SK-N-SH (cell line): ENCODE measurements at regions not wholly inside any gene's neighbourhood (a gene's known extent, or its start where the extent isn't known, plus 50 kb on each side); places are given as distances from the start of the nearest gene placed in this dataset.

ENCODE experiments used
- CTCF ChIA-PET: fragments of 300-600, 350-600 bp; formaldehyde crosslinking; extraction: SDS; loops from one replicate; lab custom pipeline; 2021; lab: Yijun Ruan, JAX
- POLR2A ChIA-PET: fragments of 350-600 bp; sonication (Branson Sonifier 250); formaldehyde crosslinking; extraction: SDS; loops from one replicate; lab custom pipeline; 2020; ENCODE audit warnings: antibody characterized with exemption, inconsistent platforms; lab: Yijun Ruan, JAX
- DNase-seq: peaks from one replicate; pipeline ENCODE4 v3.0.0; 2012
- H2AFZ ChIP-seq: fragments of 200-600 bp; sonication (generic); 2 replicates; pipeline ENCODE4 v1.8.1; 2016; ENCODE audit warnings: antibody characterized with exemption, mild to moderate bottlenecking, low read depth
- H3F3A ChIP-seq: fragments of 200-600 bp; sonication (generic); replicated peaks from 2 replicates; pipeline ENCODE3; 2016; ENCODE audit warnings: antibody characterized with exemption, mild to moderate bottlenecking; ENCODE audit not compliant: insufficient read depth
- H3K27ac ChIP-seq, 2 experiments: fragments of 200-500 bp in 1 of 2; fragments of 200-600 bp in 1 of 2; sonication (Bioruptor generic) in 1 of 2; sonication (generic), shearing (Covaris generic) in 1 of 2; 2 replicates each; pipeline versions ENCODE4 v1.5.1 to v1.6.1; 2014 to 2016; ENCODE audit warnings: low read depth in 2 of 2, inconsistent platforms in 1 of 2, low read length in 1 of 2, mild to moderate bottlenecking in 1 of 2, mixed read lengths in 1 of 2
- H3K27me3 ChIP-seq: fragments of 200-600 bp; sonication (generic), shearing (Covaris generic); 2 replicates; pipeline ENCODE4 v1.6.1; 2016; ENCODE audit warnings: mixed run types; ENCODE audit not compliant: insufficient read depth
- H3K36me3 ChIP-seq, 2 experiments: fragments of 200-500 bp in 1 of 2; fragments of 200-600 bp in 1 of 2; sonication (Bioruptor generic) in 1 of 2; sonication (generic) in 1 of 2; replicated peaks in 1 of 2; 2 replicates each; pipeline versions ENCODE3 to v1.5.1; 2014 to 2016; ENCODE audit warnings: low read length in 1 of 2, mild to moderate bottlenecking in 1 of 2; ENCODE audit not compliant: insufficient read depth in 2 of 2, control insufficient read depth in 1 of 2
- H3K4me1 ChIP-seq, 2 experiments: fragments of 200-500 bp in 1 of 2; fragments of 200-600 bp in 1 of 2; sonication (Bioruptor generic) in 1 of 2; sonication (generic), shearing (Covaris generic) in 1 of 2; 2 replicates each; pipeline versions ENCODE4 v1.5.1 to v1.6.1; 2014 to 2016; ENCODE audit warnings: low read depth in 1 of 2, low read length in 1 of 2, mixed run types in 1 of 2; ENCODE audit not compliant: insufficient read depth in 2 of 2, control insufficient read depth in 1 of 2
- H3K4me2 ChIP-seq: fragments of 200-600 bp; sonication (generic), shearing (Covaris generic); 2 replicates; pipeline ENCODE4 v1.6.1; 2017; ENCODE audit warnings: mixed run types
- H3K4me3 ChIP-seq, 2 experiments: fragments of 200-500 bp in 1 of 2; fragments of 200-600 bp in 1 of 2; sonication (Bioruptor generic) in 1 of 2; sonication (generic), shearing (Covaris generic) in 1 of 2; 2 replicates each; pipeline versions ENCODE4 v1.5.1 to v1.8.1; 2014 to 2016; ENCODE audit warnings: low read depth in 2 of 2, inconsistent platforms in 1 of 2, low read length in 1 of 2, mild to moderate bottlenecking in 1 of 2, mixed read lengths in 1 of 2, moderate library complexity in 1 of 2
- H3K79me2 ChIP-seq: fragments of 200-600 bp; sonication (generic); 2 replicates; pipeline ENCODE4 v1.8.1; 2017; ENCODE audit warnings: mild to moderate bottlenecking; ENCODE audit not compliant: insufficient read depth
- H3K9ac ChIP-seq: fragments of 200-600 bp; sonication (generic); 2 replicates; pipeline ENCODE4 v1.6.1; 2017; ENCODE audit warnings: mixed run types
- H3K9me2 ChIP-seq: fragments of 200-600 bp; sonication (generic); 2 replicates; pipeline ENCODE4 v1.6.1; 2017; ENCODE audit warnings: mixed run types
- H3K9me3 ChIP-seq: fragments of 200-600 bp; sonication (generic); 2 replicates; pipeline ENCODE4 v1.6.1; 2017; ENCODE audit warnings: mixed run types, mild to moderate bottlenecking, moderate library complexity
- H4K20me1 ChIP-seq: fragments of 200-600 bp; sonication (generic); 2 replicates; pipeline ENCODE4 v1.6.1; 2017; ENCODE audit warnings: mild to moderate bottlenecking, mixed run types; ENCODE audit not compliant: insufficient read depth
- FOXJ3 ChIP-seq: sonication (generic); formaldehyde crosslinking; IDR thresholded peaks from 2 replicates; pipeline ENCODE4 v1.5.1; 2020; ENCODE audit warnings: mild to moderate bottlenecking, missing genetic modification reagents
- GABPA ChIP-seq: IDR thresholded peaks from 2 replicates; pipeline ENCODE4 v1.4.0; 2012; ENCODE audit warnings: low read depth, mild to moderate bottlenecking
- GATA2 ChIP-seq: sonication (generic); formaldehyde crosslinking; IDR thresholded peaks from 2 replicates; pipeline ENCODE4 v1.5.0; 2020; ENCODE audit warnings: mild to moderate bottlenecking, missing genetic modification reagents
- IRF3 ChIP-seq: fragments of 150-350 bp; IDR thresholded peaks from 2 replicates; pipeline ENCODE4 v1.6.1; 2016; ENCODE audit warnings: mild to moderate bottlenecking, low read depth, low read length
- MXI1 ChIP-seq: IDR thresholded peaks from 2 replicates; pipeline ENCODE4 v1.6.1; 2012; ENCODE audit warnings: mild to moderate bottlenecking, low read depth, low read length, improper control_type of control experiment
- NFIC ChIP-seq: IDR thresholded peaks from 2 replicates; pipeline ENCODE4 v1.4.0; 2012; ENCODE audit warnings: borderline replicate concordance
- POLR2AphosphoS5 ChIP-seq: IDR thresholded peaks from 2 replicates; pipeline ENCODE4 v1.6.1; 2012; ENCODE audit warnings: low read depth, low read length
- RCOR1 ChIP-seq: fragments of 150-350 bp; IDR thresholded peaks from 2 replicates; pipeline ENCODE4 v1.6.1; 2017; ENCODE audit warnings: antibody characterized with exemption, low read length
- RFX5 ChIP-seq: IDR thresholded peaks from 2 replicates; pipeline ENCODE4 v1.6.1; 2012; ENCODE audit warnings: mild to moderate bottlenecking, improper control_type of control experiment, low read length
- TAF1 ChIP-seq: IDR thresholded peaks from 2 replicates; pipeline ENCODE4 v1.6.1; 2012; ENCODE audit warnings: low read depth, mild to moderate bottlenecking, low read length, moderate library complexity, borderline replicate concordance
- TEAD4 ChIP-seq: IDR thresholded peaks from 2 replicates; pipeline ENCODE4 v1.4.0; 2012; ENCODE audit warnings: mild to moderate bottlenecking, borderline replicate concordance; ENCODE audit not compliant: insufficient read depth
- WGBS: methylation state at CpG from one replicate; pipeline ENCODE4 v1.1.6; 2017; ENCODE audit warnings: low lambda C conversion rate; 5-methylcytosine and 5-hydroxymethylcytosine counted together
- TF ChIP-seq, protein P1 (sequence below): fragments of 150-350 bp; IDR thresholded peaks from 2 replicates; pipeline ENCODE4 v1.6.1; 2017; ENCODE audit warnings: antibody characterized with exemption, low read length, low read depth, borderline replicate concordance

DNA sequence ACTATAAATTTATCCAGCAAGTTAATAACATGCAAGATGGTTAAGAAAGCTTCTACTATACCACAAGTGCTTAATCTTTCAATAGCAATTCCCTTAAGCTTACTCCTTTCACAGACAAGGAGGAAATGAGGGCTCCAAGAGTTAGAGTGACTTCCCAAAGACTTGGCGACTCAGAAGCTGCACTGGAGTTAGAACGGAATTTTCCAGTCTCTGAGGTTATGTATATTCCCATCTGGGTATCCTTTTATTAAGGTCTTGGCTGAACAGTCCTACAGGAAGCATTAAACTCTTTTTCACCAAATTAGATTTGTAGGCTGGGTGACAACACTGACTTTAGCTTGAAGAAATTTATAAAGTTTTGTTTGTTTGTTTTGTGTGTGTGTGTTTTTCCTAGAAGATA lies 256.9 kb upstream of the DPP10 start:
- H3K9ac ChIP-seq: no peak overlapping the region
- CTCF ChIA-PET: no interaction called here
- no peaks in the 10 kb centered on the region for H3K27me3 ChIP-seq
- no peaks in the 10 kb centered on the region for H4K20me1 ChIP-seq
- H3K9me2 ChIP-seq: no peaks in the 10 kb centered on the region
- no peak overlapping the region for H3K4me2 ChIP-seq
- no peaks in the 10 kb centered on the region for H3K79me2 ChIP-seq
- H3K4me1 ChIP-seq: no peaks in the 10 kb centered on the region
- H3K36me3 ChIP-seq: no peaks in the 10 kb centered on the region
- no peak for DNase-seq
- H3F3A ChIP-seq: no peaks in the 10 kb centered on the region
- no peaks in the 10 kb centered on the region for H3K9me3 ChIP-seq
- H3K4me3 ChIP-seq: no peak overlapping the region
- no peak overlapping the region for H3K27ac ChIP-seq
- 6% methylated on average over 2 of the region's 2 CpGs for WGBS
- TF ChIP-seq, protein P1, sequence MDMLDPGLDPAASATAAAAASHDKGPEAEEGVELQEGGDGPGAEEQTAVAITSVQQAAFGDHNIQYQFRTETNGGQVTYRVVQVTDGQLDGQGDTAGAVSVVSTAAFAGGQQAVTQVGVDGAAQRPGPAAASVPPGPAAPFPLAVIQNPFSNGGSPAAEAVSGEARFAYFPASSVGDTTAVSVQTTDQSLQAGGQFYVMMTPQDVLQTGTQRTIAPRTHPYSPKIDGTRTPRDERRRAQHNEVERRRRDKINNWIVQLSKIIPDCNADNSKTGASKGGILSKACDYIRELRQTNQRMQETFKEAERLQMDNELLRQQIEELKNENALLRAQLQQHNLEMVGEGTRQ: no peak
- no peak for TF ChIP-seq MXI1
- no peak for TF ChIP-seq GATA2 (CRISPR knock-in tag)
- no peak for TF ChIP-seq GABPA
- no peak for TF ChIP-seq POLR2AphosphoS5
- TF ChIP-seq RCOR1: no peak
- TF ChIP-seq FOXJ3 (CRISPR knock-in tag): no peak
- TF ChIP-seq NFIC: no peak
- POLR2A ChIA-PET: no interaction called here
- H2AFZ ChIP-seq: no peak overlapping the region

DNA sequence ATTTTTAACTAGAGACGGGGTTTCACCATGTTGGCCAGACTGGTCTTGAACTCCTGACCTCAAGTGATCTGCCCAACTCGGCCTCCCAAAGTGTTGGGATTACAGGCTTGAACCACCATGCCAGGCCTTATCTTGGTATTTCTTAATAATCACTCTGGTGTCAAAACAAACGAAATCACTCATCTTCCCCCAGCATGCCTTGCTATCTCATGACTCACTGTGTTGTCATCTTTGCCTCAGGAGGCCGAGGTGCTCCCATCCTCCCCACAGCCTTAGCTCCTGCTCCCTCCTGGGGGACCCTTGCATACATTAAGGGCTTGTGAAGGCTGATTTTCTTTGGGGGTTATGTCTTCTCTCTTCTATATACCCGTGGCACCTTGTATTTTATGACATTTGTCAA lies 250.1 kb upstream of the DPP10 start:
- H3K27me3 ChIP-seq: no peaks in the 10 kb centered on the region
- H3K9me2 ChIP-seq: no peaks in the 10 kb centered on the region
- H3K79me2 ChIP-seq: no peaks in the 10 kb centered on the region
- no peak overlapping the region for H3K9ac ChIP-seq
- no peaks in the 10 kb centered on the region for H4K20me1 ChIP-seq
- CTCF ChIA-PET: interaction anchor here (1.0 kb wide), 1 partner anchor 49 kb away, joined by 3 read pairs; no protein-coding TSS in a partner anchor
- 4% methylated on average over 5 of the region's 5 CpGs for WGBS
- DNase-seq: no peak
- no peaks in the 10 kb centered on the region for H3K9me3 ChIP-seq
- TF ChIP-seq RCOR1: no peak
- no peak for TF ChIP-seq TEAD4
- TF ChIP-seq RFX5: no peak
- no peak for TF ChIP-seq TAF1
- TF ChIP-seq IRF3: no peak
- TF ChIP-seq GABPA: no peak
- TF ChIP-seq, all 33 proteins: peak for 0
- H3K4me2 ChIP-seq: no peak overlapping the region
- H3K27ac ChIP-seq: no peak overlapping the region
- H3K36me3 ChIP-seq: no peaks in the 10 kb centered on the region
- no peaks in the 10 kb centered on the region for H3F3A ChIP-seq
- H2AFZ ChIP-seq: no peak overlapping the region
- H3K4me1 ChIP-seq: no peaks in the 10 kb centered on the region
- H3K4me3 ChIP-seq: no peak overlapping the region
- POLR2A ChIA-PET: no interaction called here
